T47D (cell line): ENCODE measurements at regions not wholly inside any gene's neighbourhood (a gene's known extent, or its start where the extent isn't known, plus 50 kb on each side); places are given as distances from the start of the nearest gene placed in this dataset.

Source experiments
- DNase-seq, 2 experiments: peaks; one replicate each; pipeline versions ENCODE4 v3.0.0 to v3.0.0-alpha.2; 2011 to 2012; ENCODE audit warnings: low read depth in 1 of 2, low spot score in 1 of 2
- JUND ChIP-seq: IDR thresholded peaks from 2 replicates; pipeline ENCODE4 v1.6.1; 2012; ENCODE audit warnings: low read depth
- in situ Hi-C: cut with HindIII; loops from 2 replicates; pipeline ENCODE4 v1.10.0; 2016; ENCODE audit warnings: low sequenced_read_pairs, low pct_unique_long_range_greater_than_20kb

- DNase-seq: no peak
- in situ Hi-C loops: no loop called here
- TF ChIP-seq JUND: no peak
Observed at GRCh38 chr2:111662039-111662770, 221.8 kb downstream of the ANAPC1 start.

- no peak for DNase-seq
- no peak for TF ChIP-seq JUND
- in situ Hi-C loops: no loop called here
Observed at GRCh38 chr2:111662771-111663470, 221.1 kb downstream of the ANAPC1 start.

DNA sequence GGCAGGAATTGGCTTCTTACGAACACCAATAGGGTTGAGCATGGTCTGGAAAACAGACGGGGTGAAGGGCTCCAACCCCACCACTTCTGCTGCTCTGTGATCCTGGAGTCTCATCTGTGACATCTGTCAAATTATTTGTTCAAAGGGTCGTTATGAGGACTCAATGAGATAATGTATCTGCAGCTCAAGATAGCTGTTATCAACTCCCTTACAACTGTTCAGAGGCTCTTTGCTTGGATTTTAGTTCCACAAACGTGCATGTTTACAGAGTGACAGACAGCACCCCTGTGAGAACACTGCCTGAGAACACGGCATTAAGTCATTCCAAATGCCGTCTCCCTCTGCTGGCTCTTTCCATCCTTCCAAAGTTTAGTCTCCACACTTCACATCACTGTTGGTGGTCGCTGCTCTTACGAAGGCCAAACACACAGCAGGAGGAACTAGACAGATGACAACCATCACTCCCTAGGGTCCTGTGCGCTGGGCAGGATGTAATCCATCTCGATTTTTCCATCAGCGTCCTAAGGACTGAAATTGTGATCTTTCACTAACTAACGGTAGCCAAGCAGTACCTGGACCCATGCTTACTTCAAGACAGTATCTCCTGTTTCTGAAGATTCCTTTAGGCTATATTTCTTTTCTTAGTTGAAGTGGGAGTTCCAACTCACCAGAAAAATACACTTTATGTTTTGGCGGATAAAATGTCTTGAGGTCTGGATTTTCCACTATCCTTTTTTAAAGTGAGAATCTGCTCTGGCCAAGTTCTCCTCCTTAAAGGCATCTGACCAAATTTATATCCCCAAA, 220.3 kb downstream of the ANAPC1 start:
- peak in 1 of 2 experiments; percentile 9 for DNase-seq
- no peak for TF ChIP-seq JUND
- in situ Hi-C loops: no loop called here

- in situ Hi-C loops: no loop called here
- TF ChIP-seq JUND: no peak
- no peak for DNase-seq
Observed at GRCh38 chr2:111664275-111664850, 219.6 kb downstream of the ANAPC1 start.

GRCh38 chr2:111665011-111665410, 219.0 kb downstream of the ANAPC1 start:
- TF ChIP-seq JUND: no peak
- DNase-seq: no peak
- in situ Hi-C loops: no loop called here

DNA sequence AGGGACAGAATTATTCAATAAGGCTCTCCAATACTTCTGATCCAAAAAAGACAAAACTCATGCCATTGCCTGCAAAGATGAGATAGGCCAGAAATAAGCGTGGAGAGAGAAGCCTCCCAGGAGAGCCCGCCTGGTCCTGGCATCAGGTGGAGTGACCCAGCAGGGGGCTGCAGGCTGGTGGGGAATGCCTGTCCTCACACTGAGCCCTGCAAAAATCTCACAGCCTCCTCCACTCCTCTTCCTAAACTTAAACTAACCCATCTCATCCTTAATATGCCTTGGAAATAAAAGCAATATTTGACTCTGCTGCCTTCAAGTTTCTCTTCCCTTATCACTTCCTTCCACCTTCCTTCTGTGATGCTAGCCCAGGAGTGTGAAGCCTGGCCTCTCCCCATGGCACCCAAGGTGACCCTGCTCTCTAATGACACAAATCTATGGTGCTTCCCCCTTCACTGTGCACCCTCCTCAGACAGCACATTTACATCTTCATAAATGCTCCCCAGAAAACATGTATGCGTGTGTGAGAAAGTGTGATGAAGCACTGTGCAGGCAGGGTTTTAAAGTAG, 218.4 kb downstream of the ANAPC1 start:
- in situ Hi-C loops: no loop called here
- no peak for DNase-seq
- TF ChIP-seq JUND: no peak

GRCh38 chr2:111666160-111666559, 217.8 kb downstream of the ANAPC1 start:
- no peak for DNase-seq
- in situ Hi-C loops: no loop called here
- no peak for TF ChIP-seq JUND

- no peak for DNase-seq
- TF ChIP-seq JUND: no peak
- in situ Hi-C loops: no loop called here
Observed at GRCh38 chr2:111667001-111667400, 217.0 kb downstream of the ANAPC1 start.

- peak in 1 of 2 experiments; percentile 58 for DNase-seq
- no peak for TF ChIP-seq JUND
- in situ Hi-C loops: no loop called here
Observed at GRCh38 chr2:111667542-111668273, 216.3 kb downstream of the ANAPC1 start.

GRCh38 chr2:111668274-111668616, 215.7 kb downstream of the ANAPC1 start:
- TF ChIP-seq JUND: no peak
- no peak for DNase-seq
- in situ Hi-C loops: no loop called here

DNA sequence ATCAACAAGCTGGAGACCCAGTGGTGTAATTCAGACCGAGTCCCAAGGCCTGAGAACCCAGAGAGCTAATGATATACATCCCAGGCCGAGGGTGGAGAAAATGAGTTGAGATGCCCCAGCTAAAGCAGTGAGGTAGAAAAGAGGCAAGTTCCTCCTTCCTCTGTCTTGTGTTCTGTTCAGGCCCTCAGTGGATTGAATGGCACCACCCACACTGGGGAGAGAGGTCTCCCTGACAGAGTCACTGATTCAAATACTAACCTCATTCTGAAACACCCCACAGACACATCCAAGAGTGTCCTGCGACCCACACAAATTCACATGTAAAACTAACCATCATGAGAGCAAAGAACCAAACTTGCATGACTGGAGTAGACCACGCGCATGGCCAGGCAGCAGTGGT, 215.3 kb downstream of the ANAPC1 start:
- no peak for TF ChIP-seq JUND
- in situ Hi-C loops: no loop called here
- DNase-seq: no peak

- in situ Hi-C loops: no loop called here
- no peak for DNase-seq
- no peak for TF ChIP-seq JUND
Observed at GRCh38 chr2:111669928-111670695, 213.9 kb downstream of the ANAPC1 start.
